Type B pancreatic cell (in vitro differentiated cells): ENCODE measurements at regions not wholly inside any gene's neighbourhood (a gene's known extent, or its start where the extent isn't known, plus 50 kb on each side); places are given as distances from the start of the nearest gene placed in this dataset.

Source experiments
- DNase-seq: peaks from one replicate; pipeline ENCODE4 v3.0.0; 2021; ENCODE audit warnings: mixed read lengths; ENCODE audit not compliant: unreplicated experiment; ENCODE audit errors: extremely low spot score
- H3K27ac Mint-ChIP-seq: 2 replicates; pipeline ENCODE4 v1.8.0; 2021; ENCODE audit warnings: mild to moderate bottlenecking, mixed read lengths
- H3K27me3 Mint-ChIP-seq: 2 replicates; pipeline ENCODE4 v1.8.0; 2021; ENCODE audit warnings: mixed read lengths
- H3K36me3 Mint-ChIP-seq: 2 replicates; pipeline ENCODE4 v1.8.0; 2021; ENCODE audit warnings: mixed read lengths
- H3K4me1 Mint-ChIP-seq: one replicate; pipeline ENCODE4 v1.8.0; 2021; ENCODE audit warnings: mixed read lengths; ENCODE audit not compliant: unreplicated experiment
- H3K4me3 Mint-ChIP-seq: 2 replicates; pipeline ENCODE4 v1.8.0; 2021; ENCODE audit warnings: mild to moderate bottlenecking, mixed read lengths
- H3K9me3 Mint-ChIP-seq: 2 replicates; pipeline ENCODE4 v1.8.0; 2021; ENCODE audit warnings: mixed read lengths
- CTCF ChIP-seq: fragments of 200-600 bp; sonication (generic); conservative IDR thresholded peaks from 2 replicates; pipeline ENCODE4 v1.5.0; 2021; ENCODE audit warnings: antibody characterized with exemption, mild to moderate bottlenecking

- no peak for TF ChIP-seq CTCF
- Mint-ChIP-seq H3K27ac (no peak overlapping the region), H3K36me3 (no peaks in the 10 kb centered on the region)
Measured at GRCh38 chr6:154909821-154910220, 85.3 kb upstream of the TIAM2 start.

GRCh38 chr6:154914288-154914687 lies 80.8 kb upstream of the TIAM2 start:
- TF ChIP-seq CTCF: no peak
- H3K4me1 Mint-ChIP-seq: peaks cover 9% of the 10 kb centered on the region
- no peaks in the 10 kb centered on the region for H3K9me3 Mint-ChIP-seq
- no peaks in the 10 kb centered on the region for H3K36me3 Mint-ChIP-seq
- no peaks in the 10 kb centered on the region for H3K27me3 Mint-ChIP-seq
- no peak overlapping the region for H3K27ac Mint-ChIP-seq
- no peak for DNase-seq
- no peak overlapping the region for H3K4me3 Mint-ChIP-seq

More at GRCh38 chr6:154909821-154910220, 85.3 kb upstream of the TIAM2 start:
- no peaks in the 10 kb centered on the region for H3K9me3 Mint-ChIP-seq
- H3K4me1 Mint-ChIP-seq: peaks cover 11% of the 10 kb centered on the region
- no peaks in the 10 kb centered on the region for H3K27me3 Mint-ChIP-seq
- no peak for DNase-seq
- no peak overlapping the region for H3K4me3 Mint-ChIP-seq

- DNase-seq: no peak
- Mint-ChIP-seq H3K9me3 (no peaks in the 10 kb centered on the region), H3K27ac (no peak overlapping the region), H3K4me3 (no peak overlapping the region), H3K4me1 (no peaks in the 10 kb centered on the region), H3K36me3 (no peaks in the 10 kb centered on the region), H3K27me3 (no peaks in the 10 kb centered on the region)
- no peak for TF ChIP-seq CTCF
Measured at GRCh38 chr6:154916857-154917256, 78.3 kb upstream of the TIAM2 start.

GRCh38 chr6:154917941-154918340 lies 77.2 kb upstream of the TIAM2 start:
- no peaks in the 10 kb centered on the region for H3K9me3 Mint-ChIP-seq
- no peaks in the 10 kb centered on the region for H3K36me3 Mint-ChIP-seq
- H3K27me3 Mint-ChIP-seq: no peaks in the 10 kb centered on the region
- H3K4me3 Mint-ChIP-seq: no peak overlapping the region
- no peak for TF ChIP-seq CTCF
- peaks cover 3% of the 10 kb centered on the region for H3K4me1 Mint-ChIP-seq
- no peak overlapping the region for H3K27ac Mint-ChIP-seq
- no peak for DNase-seq

- peaks cover 7% of the 10 kb centered on the region for H3K4me1 Mint-ChIP-seq
- DNase-seq: no peak
- no peaks in the 10 kb centered on the region for H3K36me3 Mint-ChIP-seq
- no peaks in the 10 kb centered on the region for H3K9me3 Mint-ChIP-seq
- H3K27ac Mint-ChIP-seq: no peak overlapping the region
- no peaks in the 10 kb centered on the region for H3K27me3 Mint-ChIP-seq
- no peak overlapping the region for H3K4me3 Mint-ChIP-seq
- no peak for TF ChIP-seq CTCF
Measured at GRCh38 chr6:154919806-154920205, 75.3 kb upstream of the TIAM2 start.

GRCh38 chr6:154920495-154921200 lies 74.5 kb upstream of the TIAM2 start:
- DNase-seq: no peak
- no peak for TF ChIP-seq CTCF
- H3K36me3 Mint-ChIP-seq: no peaks in the 10 kb centered on the region
- no peaks in the 10 kb centered on the region for H3K27me3 Mint-ChIP-seq
- H3K4me3 Mint-ChIP-seq: no peak overlapping the region
- no peaks in the 10 kb centered on the region for H3K9me3 Mint-ChIP-seq
- peaks cover 7% of the 10 kb centered on the region for H3K4me1 Mint-ChIP-seq
- H3K27ac Mint-ChIP-seq: no peak overlapping the region
